Nephron (organoid): ENCODE measurements at regions not wholly inside any gene's neighbourhood (a gene's known extent, or its start where the extent isn't known, plus 50 kb on each side); places are given as distances from the start of the nearest gene placed in this dataset.

ENCODE experiments used
- H3K27ac Mint-ChIP-seq, 3 experiments: 2 replicates each; pipeline ENCODE4 v1.8.0; 2020; ENCODE audit warnings: mixed read lengths in 3 of 3, mild to moderate bottlenecking in 2 of 3, moderate library complexity in 1 of 3
- H3K27me3 Mint-ChIP-seq: 2 replicates; pipeline ENCODE4 v1.8.0; 2021; ENCODE audit warnings: low read depth, mild to moderate bottlenecking, moderate library complexity, mixed read lengths
- H3K36me3 Mint-ChIP-seq: 2 replicates; pipeline ENCODE4 v1.8.0; 2020; ENCODE audit warnings: low read depth, mixed read lengths
- H3K4me1 Mint-ChIP-seq: 2 replicates; pipeline ENCODE4 v1.8.0; 2020; ENCODE audit warnings: mixed read lengths
- H3K4me3 Mint-ChIP-seq, 3 experiments: 2 replicates each; pipeline ENCODE4 v1.8.0; 2020; ENCODE audit warnings: mild to moderate bottlenecking in 3 of 3, mixed read lengths in 3 of 3, moderate library complexity in 2 of 3
- H3K9me3 Mint-ChIP-seq: 2 replicates; pipeline ENCODE4 v1.8.0; 2020; ENCODE audit warnings: mixed read lengths
- TF ChIP-seq, protein P1 (sequence below), 3 experiments: fragments of 200-600 bp; sonication (generic); IDR thresholded peaks; one replicate each; pipeline ENCODE4 v1.5.0; 2021; ENCODE audit warnings: antibody characterized with exemption in 3 of 3; ENCODE audit not compliant: unreplicated experiment in 3 of 3

DNA sequence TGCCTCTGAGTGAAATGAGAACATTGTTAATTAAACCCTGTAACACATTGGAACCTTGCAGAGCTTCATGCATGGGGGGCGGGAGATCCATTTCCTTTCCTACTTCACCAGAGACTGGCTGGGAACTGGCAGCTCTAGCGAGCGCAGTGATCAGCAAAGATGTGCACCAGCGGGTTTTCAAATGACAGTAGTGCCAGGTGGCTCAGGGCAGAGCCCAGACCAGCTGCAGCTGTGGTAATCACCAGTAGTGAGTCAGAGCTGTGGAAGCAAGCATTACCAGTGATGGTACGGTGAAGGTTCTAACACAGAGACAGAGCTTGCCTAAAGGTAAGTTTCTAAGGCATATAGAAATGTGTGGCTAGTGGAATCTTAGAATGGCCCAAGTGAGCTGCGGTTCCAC lies 1009.7 kb upstream of the CELF2 start:
- no peak overlapping the region for H3K27ac Mint-ChIP-seq
- H3K4me1 Mint-ChIP-seq = no peaks in the 10 kb centered on the region
- TF ChIP-seq, protein P1, sequence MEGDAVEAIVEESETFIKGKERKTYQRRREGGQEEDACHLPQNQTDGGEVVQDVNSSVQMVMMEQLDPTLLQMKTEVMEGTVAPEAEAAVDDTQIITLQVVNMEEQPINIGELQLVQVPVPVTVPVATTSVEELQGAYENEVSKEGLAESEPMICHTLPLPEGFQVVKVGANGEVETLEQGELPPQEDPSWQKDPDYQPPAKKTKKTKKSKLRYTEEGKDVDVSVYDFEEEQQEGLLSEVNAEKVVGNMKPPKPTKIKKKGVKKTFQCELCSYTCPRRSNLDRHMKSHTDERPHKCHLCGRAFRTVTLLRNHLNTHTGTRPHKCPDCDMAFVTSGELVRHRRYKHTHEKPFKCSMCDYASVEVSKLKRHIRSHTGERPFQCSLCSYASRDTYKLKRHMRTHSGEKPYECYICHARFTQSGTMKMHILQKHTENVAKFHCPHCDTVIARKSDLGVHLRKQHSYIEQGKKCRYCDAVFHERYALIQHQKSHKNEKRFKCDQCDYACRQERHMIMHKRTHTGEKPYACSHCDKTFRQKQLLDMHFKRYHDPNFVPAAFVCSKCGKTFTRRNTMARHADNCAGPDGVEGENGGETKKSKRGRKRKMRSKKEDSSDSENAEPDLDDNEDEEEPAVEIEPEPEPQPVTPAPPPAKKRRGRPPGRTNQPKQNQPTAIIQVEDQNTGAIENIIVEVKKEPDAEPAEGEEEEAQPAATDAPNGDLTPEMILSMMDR (IDR thresholded peaks at IDR 0.05; ENCODE audit: unreplicated experiment in 3 of 3) = no peak
- H3K36me3 Mint-ChIP-seq = no peaks in the 10 kb centered on the region
- no peaks in the 10 kb centered on the region for H3K9me3 Mint-ChIP-seq
- H3K27me3 Mint-ChIP-seq = no peaks in the 10 kb centered on the region
- H3K4me3 Mint-ChIP-seq = no peak overlapping the region

DNA sequence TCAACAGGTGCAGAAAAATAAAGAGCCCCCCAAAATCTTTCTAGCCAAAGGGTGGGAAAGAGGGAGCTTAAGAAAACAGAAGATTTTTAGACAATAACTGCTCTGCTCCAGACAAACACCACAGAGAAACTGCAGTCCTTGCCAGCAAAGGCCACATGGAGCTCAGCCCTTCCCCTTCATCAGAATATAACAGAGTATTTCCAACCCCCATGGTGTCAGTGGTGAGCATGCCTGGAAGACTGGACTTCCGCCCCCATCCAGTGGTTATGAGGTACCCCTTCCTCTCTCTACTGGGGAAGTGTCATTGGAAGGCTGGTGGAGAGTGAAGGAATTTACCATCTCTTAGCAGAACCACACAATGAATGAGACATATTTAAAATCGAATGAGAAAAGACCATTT lies 1007.3 kb upstream of the CELF2 start:
- no peaks in the 10 kb centered on the region for H3K4me1 Mint-ChIP-seq
- no peak overlapping the region for H3K27ac Mint-ChIP-seq
- H3K36me3 Mint-ChIP-seq = no peaks in the 10 kb centered on the region
- no peaks in the 10 kb centered on the region for H3K9me3 Mint-ChIP-seq
- H3K4me3 Mint-ChIP-seq = no peak overlapping the region
- H3K27me3 Mint-ChIP-seq = no peaks in the 10 kb centered on the region
- TF ChIP-seq, protein P1 (IDR thresholded peaks at IDR 0.05; ENCODE audit: unreplicated experiment in 3 of 3) = no peak

DNA sequence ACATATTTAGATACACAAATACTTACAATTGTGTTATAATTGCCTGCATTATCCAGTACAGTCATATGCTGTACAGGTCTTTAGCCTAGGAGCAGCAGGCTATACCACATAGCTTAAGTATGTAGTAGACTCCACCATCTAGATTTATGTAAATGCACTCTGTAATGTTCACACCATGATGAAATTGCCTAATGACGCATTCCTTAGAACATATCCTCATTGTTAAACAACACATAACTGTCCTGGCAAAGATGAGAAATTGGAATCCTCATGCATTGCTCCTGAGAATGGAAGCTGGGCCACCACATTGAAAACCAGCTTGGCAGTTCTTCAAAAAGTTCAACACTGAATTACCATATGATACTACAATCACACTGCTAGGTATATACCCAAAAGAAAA lies 1002.8 kb upstream of the CELF2 start:
- Mint-ChIP-seq H3K4me1 (no peaks in the 10 kb centered on the region), H3K4me3 (no peak overlapping the region), H3K27me3 (no peaks in the 10 kb centered on the region), H3K36me3 (no peaks in the 10 kb centered on the region), H3K9me3 (peaks cover 5% of the 10 kb centered on the region), H3K27ac (no peak overlapping the region)
- TF ChIP-seq, protein P1 (IDR thresholded peaks at IDR 0.05; ENCODE audit: unreplicated experiment in 3 of 3) = no peak

DNA sequence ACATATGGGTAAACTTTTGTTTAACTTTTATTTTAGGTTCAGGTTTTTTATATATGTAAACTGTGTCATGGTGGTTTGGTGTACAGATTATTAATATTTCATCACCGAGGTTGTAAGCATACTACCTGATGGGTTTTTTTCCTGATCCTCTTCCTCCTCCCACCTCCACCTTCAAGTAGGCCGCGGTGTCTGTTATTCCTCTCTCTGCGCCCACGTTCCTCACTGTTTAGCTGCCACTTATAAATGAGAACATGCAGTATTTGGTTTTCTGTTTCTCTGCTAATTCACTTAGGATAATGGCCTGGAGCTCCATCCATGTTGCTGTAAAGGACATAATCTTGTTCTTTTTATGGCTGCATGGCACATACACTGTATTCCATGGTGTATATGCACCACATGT lies 1000.0 kb upstream of the CELF2 start:
- Mint-ChIP-seq H3K36me3 (no peaks in the 10 kb centered on the region), H3K27ac (no peak overlapping the region), H3K4me1 (no peaks in the 10 kb centered on the region), H3K27me3 (no peaks in the 10 kb centered on the region), H3K9me3 (peaks cover 5% of the 10 kb centered on the region), H3K4me3 (no peak overlapping the region)
- TF ChIP-seq, protein P1 (IDR thresholded peaks at IDR 0.05; ENCODE audit: unreplicated experiment in 3 of 3) = no peak

DNA sequence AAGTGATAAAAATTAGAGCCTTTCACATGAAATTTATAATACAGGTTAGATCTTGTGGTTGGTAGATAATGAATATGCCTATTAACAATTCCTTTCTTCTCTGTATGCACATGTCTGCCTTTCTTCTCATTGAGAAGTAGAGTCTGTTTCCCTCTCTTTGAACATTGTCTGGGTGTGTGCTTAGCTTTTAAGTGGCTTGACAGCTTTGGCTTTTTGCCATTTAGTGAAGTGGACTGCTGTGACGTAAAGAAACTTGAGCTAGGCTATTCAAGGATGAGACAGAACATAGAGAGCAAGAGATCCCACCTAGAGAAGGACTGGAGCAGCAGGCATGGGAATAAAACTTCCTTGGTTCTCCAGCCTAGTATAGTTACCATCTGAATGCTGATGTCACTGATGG lies 996.7 kb upstream of the CELF2 start:
- TF ChIP-seq, protein P1 (IDR thresholded peaks at IDR 0.05; ENCODE audit: unreplicated experiment in 3 of 3) = no peak
- Mint-ChIP-seq H3K4me3 (no peak overlapping the region), H3K27ac (no peak overlapping the region), H3K9me3 (peaks cover 5% of the 10 kb centered on the region), H3K36me3 (no peaks in the 10 kb centered on the region), H3K4me1 (no peaks in the 10 kb centered on the region), H3K27me3 (no peaks in the 10 kb centered on the region)

DNA sequence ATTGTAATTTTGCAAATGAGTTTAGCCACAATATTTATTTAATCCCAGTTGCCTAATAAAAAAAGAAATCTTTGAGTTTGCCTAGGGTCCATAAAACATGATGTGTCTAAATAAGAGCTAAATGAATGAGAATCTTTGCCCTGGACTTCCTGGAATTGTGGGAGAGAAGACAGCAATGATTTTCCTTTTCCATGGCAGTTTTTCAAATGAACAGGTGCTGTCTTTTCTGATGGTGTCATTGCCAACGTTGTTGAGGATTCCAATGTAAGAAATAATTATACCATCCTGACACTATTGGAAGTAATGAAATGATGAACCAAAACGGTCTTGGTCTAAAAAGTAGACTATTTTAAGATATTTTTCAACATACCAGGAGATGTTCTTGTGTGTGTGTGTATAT lies 984.7 kb upstream of the CELF2 start:
- H3K9me3 Mint-ChIP-seq = no peaks in the 10 kb centered on the region
- peaks cover 3% of the 10 kb centered on the region for H3K27me3 Mint-ChIP-seq
- H3K36me3 Mint-ChIP-seq = no peaks in the 10 kb centered on the region
- H3K27ac Mint-ChIP-seq = no peak overlapping the region
- TF ChIP-seq, protein P1 (IDR thresholded peaks at IDR 0.05; ENCODE audit: unreplicated experiment in 3 of 3) = no peak
- H3K4me1 Mint-ChIP-seq = no peaks in the 10 kb centered on the region
- H3K4me3 Mint-ChIP-seq = no peak overlapping the region
